ENCODE measurements at regions not wholly inside any gene's neighbourhood (a gene's known extent, or its start where the extent isn't known, plus 50 kb on each side); places are given as distances from the start of the nearest gene placed in this dataset.

DNA sequence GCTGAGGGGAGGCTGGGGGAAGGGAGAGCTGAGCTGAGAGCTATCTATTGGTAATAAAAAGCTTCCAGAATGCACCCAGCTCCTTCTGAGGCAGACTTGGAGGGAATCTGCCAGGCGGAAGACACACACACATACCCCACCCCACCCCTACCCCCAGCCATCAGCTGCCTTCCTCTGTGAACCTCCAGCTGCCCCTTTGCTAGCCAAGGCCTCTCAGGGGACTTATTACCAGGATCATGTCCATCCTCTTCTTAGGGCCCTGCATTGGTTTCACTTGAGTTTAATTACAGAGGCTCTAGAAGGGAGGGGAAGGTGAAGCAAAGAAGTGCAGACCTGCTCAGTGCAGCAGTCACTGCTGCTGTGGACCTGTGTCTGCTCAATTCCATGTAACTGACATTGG lies 156.4 kb downstream of the OMA1 start:
- TF ChIP-seq POLR2A (IDR thresholded peaks at IDR 0.05; ENCODE audit: low read depth, low read length) (no peak), TAF1 (IDR thresholded peaks at IDR 0.05; ENCODE audit: low read depth, low read length) (no peak), SPI1 (IDR thresholded peaks at IDR 0.05; ENCODE audit: low read depth, low read length) (no peak), POU2F2 (IDR thresholded peaks at IDR 0.05; ENCODE audit: low read depth, low read length) (no peak)
